Naive thymus-derived CD8-positive, alpha-beta T cell (primary cell): ENCODE measurements at regions not wholly inside any gene's neighbourhood (a gene's known extent, or its start where the extent isn't known, plus 50 kb on each side); places are given as distances from the start of the nearest gene placed in this dataset.
"Not testable (repeated sequence)": the region's sequence is repeated elsewhere in the genome, so short reads cannot be mapped to it uniquely, and the experiment has no call there.

Experiments used
- ATAC-seq, 2 donors: fragments of 150-1000 bp; cut with Tn5 transposase in 1 of 2; sonication (Bioruptor Pico), chemical (Tn5 transposase) in 1 of 2; 1 replicate in 1 of 2; 2 replicates in 1 of 2; pipeline ENCODE4 v1.10.0; 2021; ENCODE audit warnings: mild to moderate bottlenecking in 2 of 2, moderate library complexity in 2 of 2
- POLR2A ChIA-PET: fragments of 350-600 bp; sonication (Branson Sonifier 250); formaldehyde crosslinking; loops from one replicate; lab custom pipeline; 2021; ENCODE audit warnings: antibody characterized with exemption; lab: Charles Lee
- DNase-seq, 10 donors: peaks; one replicate each; pipeline versions ENCODE4 v3.0.0 to v3.0.0-alpha.2; 2020 to 2022
- H3K27ac Mint-ChIP-seq, 10 donors: one replicate each; pipeline ENCODE4 v1.8.0; 2020 to 2022; ENCODE audit warnings: mild to moderate bottlenecking in 10 of 10, mixed read lengths in 10 of 10, moderate library complexity in 4 of 10, inconsistent platforms in 1 of 10
- H3K27me3 Mint-ChIP-seq, 5 donors: one replicate each; pipeline ENCODE4 v1.8.0; 2021 to 2022; ENCODE audit warnings: mixed read lengths in 5 of 5
- H3K36me3 Mint-ChIP-seq, 3 donors: one replicate each; pipeline ENCODE4 v1.8.0; 2020 to 2022; ENCODE audit warnings: mixed read lengths in 3 of 3, mild to moderate bottlenecking in 2 of 3, inconsistent platforms in 1 of 3
- H3K4me1 Mint-ChIP-seq, 4 donors: one replicate each; pipeline ENCODE4 v1.8.0; 2021 to 2022; ENCODE audit warnings: mixed read lengths in 4 of 4
- H3K4me3 Mint-ChIP-seq, 10 donors: one replicate each; pipeline ENCODE4 v1.8.0; 2020 to 2022; ENCODE audit warnings: mild to moderate bottlenecking in 10 of 10, mixed read lengths in 10 of 10, moderate library complexity in 6 of 10, inconsistent platforms in 1 of 10
- H3K9me3 Mint-ChIP-seq, 9 donors: one replicate each; pipeline ENCODE4 v1.8.0; 2020 to 2022; ENCODE audit warnings: mixed read lengths in 9 of 9, mild to moderate bottlenecking in 3 of 9, inconsistent platforms in 1 of 9, moderate library complexity in 1 of 9

GRCh38 chr5:82975812-82976211 is 101.4 kb downstream of the TMEM167A start:
- Mint-ChIP-seq H3K27ac (no peak overlapping the region), H3K36me3 (peaks cover 0 to 30% (median 14%) of the 10 kb centered on the region in 3 donors), H3K4me3 (no peak overlapping the region), H3K4me1 (no peaks in the 10 kb centered on the region), H3K9me3 (peaks cover 19 to 43% (median 31%) of the 10 kb centered on the region in 9 donors), H3K27me3 (peaks cover 4 to 32% (median 9%) of the 10 kb centered on the region in 5 donors)
- ATAC-seq (no peak), DNase-seq (no peak)
- POLR2A ChIA-PET: no interaction called here

GRCh38 chr5:82975396-82975795 is 101.8 kb downstream of the TMEM167A start:
- H3K4me1 Mint-ChIP-seq: no peaks in the 10 kb centered on the region
- H3K36me3 Mint-ChIP-seq: peaks cover 0 to 30% (median 14%) of the 10 kb centered on the region in 3 donors
- H3K4me3 Mint-ChIP-seq: no peak overlapping the region
- H3K9me3 Mint-ChIP-seq: peaks cover 19 to 43% (median 31%) of the 10 kb centered on the region in 9 donors
- DNase-seq (no peak), ATAC-seq (no peak)
- peaks cover 4 to 32% (median 9%) of the 10 kb centered on the region in 5 donors for H3K27me3 Mint-ChIP-seq
- no peak overlapping the region for H3K27ac Mint-ChIP-seq
- POLR2A ChIA-PET: no interaction called here

GRCh38 chr5:82974346-82974745 is 102.8 kb downstream of the TMEM167A start:
- Mint-ChIP-seq H3K9me3 (peaks cover 19 to 43% (median 31%) of the 10 kb centered on the region in 9 donors), H3K36me3 (peaks cover 0 to 30% (median 14%) of the 10 kb centered on the region in 3 donors), H3K27me3 (peaks cover 4 to 26% (median 8%) of the 10 kb centered on the region in 5 donors)
- H3K27ac Mint-ChIP-seq, ATAC-seq, H3K4me3 Mint-ChIP-seq, DNase-seq, H3K4me1 Mint-ChIP-seq, POLR2A ChIA-PET: not testable (repeated sequence)

- peaks cover 4 to 16% (median 7%) of the 10 kb centered on the region in 5 donors for H3K27me3 Mint-ChIP-seq
- H3K4me3 Mint-ChIP-seq: no peak overlapping the region
- H3K27ac Mint-ChIP-seq: no peak overlapping the region
- ATAC-seq: no peak
- H3K9me3 Mint-ChIP-seq: peaks cover 16 to 32% (median 24%) of the 10 kb centered on the region in 9 donors
- H3K4me1 Mint-ChIP-seq: no peaks in the 10 kb centered on the region
- H3K36me3 Mint-ChIP-seq: peaks cover 0 to 25% (median 10%) of the 10 kb centered on the region in 3 donors
- no peak for DNase-seq
- POLR2A ChIA-PET: no interaction called here
Measured at GRCh38 chr5:82971901-82972300, 105.3 kb downstream of the TMEM167A start.

GRCh38 chr5:82971034-82971806 is 106.0 kb downstream of the TMEM167A start:
- peaks cover 14 to 26% (median 20%) of the 10 kb centered on the region in 9 donors for H3K9me3 Mint-ChIP-seq
- H3K27me3 Mint-ChIP-seq, POLR2A ChIA-PET, ATAC-seq, H3K4me1 Mint-ChIP-seq, H3K27ac Mint-ChIP-seq, DNase-seq, H3K4me3 Mint-ChIP-seq: not testable (repeated sequence)
- H3K36me3 Mint-ChIP-seq: peaks cover 0 to 18% (median 6%) of the 10 kb centered on the region in 3 donors

GRCh38 chr5:82969221-82969976 is 107.8 kb downstream of the TMEM167A start:
- DNase-seq, H3K4me1 Mint-ChIP-seq, POLR2A ChIA-PET, H3K4me3 Mint-ChIP-seq, H3K27ac Mint-ChIP-seq, H3K36me3 Mint-ChIP-seq, H3K9me3 Mint-ChIP-seq, H3K27me3 Mint-ChIP-seq, ATAC-seq: not testable (repeated sequence)

GRCh38 chr5:82967072-82967471 is 110.1 kb downstream of the TMEM167A start:
- Mint-ChIP-seq H3K9me3 (peaks cover 0 to 7% (median 0%) of the 10 kb centered on the region in 9 donors), H3K27me3 (no peaks in the 10 kb centered on the region), H3K27ac (no peak overlapping the region), H3K4me3 (no peak overlapping the region), H3K4me1 (no peaks in the 10 kb centered on the region), H3K36me3 (no peaks in the 10 kb centered on the region)
- POLR2A ChIA-PET: no interaction called here
- ATAC-seq (no peak), DNase-seq (no peak)

GRCh38 chr5:82959466-82959865 is 117.7 kb downstream of the TMEM167A start:
- DNase-seq (no peak), ATAC-seq (no peak)
- POLR2A ChIA-PET: no interaction called here
- peaks cover 10 to 31% (median 24%) of the 10 kb centered on the region in 9 donors for H3K9me3 Mint-ChIP-seq
- H3K27ac Mint-ChIP-seq: no peak overlapping the region
- H3K4me3 Mint-ChIP-seq: no peak overlapping the region
- no peaks in the 10 kb centered on the region for H3K4me1 Mint-ChIP-seq
- peaks cover 0 to 28% (median 0%) of the 10 kb centered on the region in 3 donors for H3K36me3 Mint-ChIP-seq
- H3K27me3 Mint-ChIP-seq: no peaks in the 10 kb centered on the region

GRCh38 chr5:82956600-82956999 is 120.6 kb downstream of the TMEM167A start:
- no peaks in the 10 kb centered on the region for H3K4me1 Mint-ChIP-seq
- H3K4me3 Mint-ChIP-seq: no peak overlapping the region
- no peaks in the 10 kb centered on the region for H3K27me3 Mint-ChIP-seq
- peaks cover 0 to 28% (median 0%) of the 10 kb centered on the region in 3 donors for H3K36me3 Mint-ChIP-seq
- peaks cover 10 to 31% (median 24%) of the 10 kb centered on the region in 9 donors for H3K9me3 Mint-ChIP-seq
- H3K27ac Mint-ChIP-seq: no peak overlapping the region
- no peak for DNase-seq
- POLR2A ChIA-PET: no interaction called here
- no peak for ATAC-seq

GRCh38 chr5:82952326-82952725 is 124.9 kb downstream of the TMEM167A start:
- Mint-ChIP-seq H3K27me3 (no peaks in the 10 kb centered on the region), H3K4me3 (no peak overlapping the region), H3K9me3 (peaks cover 10 to 46% (median 30%) of the 10 kb centered on the region in 9 donors), H3K27ac (no peak overlapping the region), H3K4me1 (no peaks in the 10 kb centered on the region), H3K36me3 (peaks cover 0 to 26% (median 0%) of the 10 kb centered on the region in 3 donors)
- POLR2A ChIA-PET: no interaction called here
- no peak for DNase-seq
- no peak for ATAC-seq

GRCh38 chr5:82944267-82944666 is 132.9 kb downstream of the TMEM167A start:
- ATAC-seq, POLR2A ChIA-PET: not testable (repeated sequence)

GRCh38 chr5:82942083-82942881 is 134.9 kb downstream of the TMEM167A start:
- no peak overlapping the region for H3K27ac Mint-ChIP-seq
- no peaks in the 10 kb centered on the region for H3K36me3 Mint-ChIP-seq
- peaks cover 0 to 10% (median 0%) of the 10 kb centered on the region in 5 donors for H3K27me3 Mint-ChIP-seq
- peaks cover 0 to 2% (median 0%) of the 10 kb centered on the region in 4 donors for H3K4me1 Mint-ChIP-seq
- POLR2A ChIA-PET: no interaction called here
- H3K4me3 Mint-ChIP-seq: no peak overlapping the region
- ATAC-seq (no peak), DNase-seq (no peak)
- peaks cover 0 to 9% (median 3%) of the 10 kb centered on the region in 9 donors for H3K9me3 Mint-ChIP-seq

More at GRCh38 chr5:82944267-82944666, 132.9 kb downstream of the TMEM167A start:
- Mint-ChIP-seq H3K9me3 (peaks cover 0 to 24% (median 11%) of the 10 kb centered on the region in 9 donors), H3K27me3 (peaks cover 0 to 10% (median 0%) of the 10 kb centered on the region in 5 donors)
- not testable (repeated sequence) for H3K27ac Mint-ChIP-seq, H3K4me3 Mint-ChIP-seq, H3K4me1 Mint-ChIP-seq, DNase-seq, H3K36me3 Mint-ChIP-seq
